GM19463 (cell line): ENCODE measurements at regions not wholly inside any gene's neighbourhood (a gene's known extent, or its start where the extent isn't known, plus 50 kb on each side); places are given as distances from the start of the nearest gene placed in this dataset.
A peak's percentile ranks its signal among the peaks of the same experiment; 100 is the strongest.
"Not testable (repeated sequence)": the region's sequence is repeated elsewhere in the genome, so short reads cannot be mapped to it uniquely, and the experiment has no call there.

ENCODE experiments used
- ATAC-seq: cut with Tn5 transposase; IDR thresholded peaks from one replicate; pipeline ENCODE4 v1.9.1; 2021; ENCODE audit warnings: mild to moderate bottlenecking, moderate library complexity; ENCODE audit not compliant: unreplicated experiment

DNA sequence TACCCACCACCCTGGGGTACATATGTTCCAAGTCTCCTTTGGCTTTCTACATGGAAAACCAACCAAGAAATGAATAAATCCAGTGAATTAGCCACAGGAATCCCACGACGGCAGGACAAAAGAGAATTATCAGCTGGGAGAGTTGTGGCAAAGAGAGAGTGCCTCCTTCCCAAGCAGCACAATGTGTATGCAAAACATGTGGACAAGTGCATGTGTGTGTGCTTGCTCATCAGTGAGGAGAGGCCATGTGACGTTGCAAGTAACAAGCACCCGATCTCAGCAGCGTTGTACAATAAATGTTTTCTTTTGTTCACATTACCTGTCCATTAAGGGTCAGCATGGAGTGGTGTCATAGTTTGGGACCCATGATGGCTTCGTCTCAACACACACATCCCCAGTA, 50.0 kb upstream of the EMX2 start:
- ATAC-seq, result no peak

DNA sequence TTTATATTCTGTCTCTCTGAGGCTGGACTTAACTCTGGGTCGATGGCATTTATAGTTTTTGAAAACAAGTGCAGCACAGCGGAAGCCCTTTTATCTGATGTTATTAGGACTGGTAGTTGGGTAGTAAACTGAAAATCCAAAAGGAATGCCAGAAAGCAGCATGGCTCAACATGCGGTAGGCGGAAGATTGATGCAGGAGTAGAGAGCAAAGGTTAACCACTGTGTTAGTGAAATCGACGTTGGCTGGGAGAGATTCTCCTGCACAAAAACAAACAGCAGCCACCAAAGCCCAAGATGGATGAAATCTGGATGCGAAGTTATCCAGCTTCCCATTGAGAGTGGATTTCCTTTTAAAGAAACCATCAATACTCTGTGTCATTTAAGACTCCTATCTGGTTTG, 54.5 kb upstream of the EMX2 start:
- ATAC-seq, result no peak

GRCh38 chr10:117486606-117487005, 55.9 kb upstream of the EMX2 start:
- ATAC-seq, result no peak

DNA sequence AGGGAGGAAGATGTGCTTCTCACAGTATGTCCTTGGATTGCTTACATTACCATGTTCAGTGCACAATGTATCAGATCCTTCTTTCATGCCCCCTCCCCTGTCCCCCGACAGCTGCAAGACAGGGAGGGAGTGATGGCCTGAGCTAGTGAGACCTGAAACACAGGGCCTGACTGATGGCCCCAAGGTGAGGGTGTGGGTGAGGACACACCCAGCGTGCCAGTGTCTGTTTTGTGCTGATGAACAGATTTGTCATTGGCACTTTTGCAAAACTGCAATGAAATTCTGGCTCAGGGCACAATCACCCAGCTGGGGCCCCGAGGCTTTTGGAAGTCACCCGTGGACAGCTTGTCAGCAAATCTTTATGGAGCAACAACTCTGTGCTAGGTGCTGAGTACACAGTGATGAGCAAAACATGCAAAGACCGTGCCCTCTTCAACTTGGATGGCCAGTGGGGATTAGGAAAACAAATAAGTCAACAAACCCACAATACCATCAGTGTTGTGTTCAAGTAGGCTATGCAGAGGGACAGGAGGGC, 59.4 kb upstream of the EMX2 start:
- no peak for ATAC-seq

GRCh38 chr10:117481011-117481410, 61.5 kb upstream of the EMX2 start:
- not testable (repeated sequence) for ATAC-seq

- ATAC-seq, result no peak
Measured at GRCh38 chr10:117480097-117480496, 62.4 kb upstream of the EMX2 start.

- ATAC-seq, result no peak
Measured at GRCh38 chr10:117477961-117478670, 64.4 kb upstream of the EMX2 start.

DNA sequence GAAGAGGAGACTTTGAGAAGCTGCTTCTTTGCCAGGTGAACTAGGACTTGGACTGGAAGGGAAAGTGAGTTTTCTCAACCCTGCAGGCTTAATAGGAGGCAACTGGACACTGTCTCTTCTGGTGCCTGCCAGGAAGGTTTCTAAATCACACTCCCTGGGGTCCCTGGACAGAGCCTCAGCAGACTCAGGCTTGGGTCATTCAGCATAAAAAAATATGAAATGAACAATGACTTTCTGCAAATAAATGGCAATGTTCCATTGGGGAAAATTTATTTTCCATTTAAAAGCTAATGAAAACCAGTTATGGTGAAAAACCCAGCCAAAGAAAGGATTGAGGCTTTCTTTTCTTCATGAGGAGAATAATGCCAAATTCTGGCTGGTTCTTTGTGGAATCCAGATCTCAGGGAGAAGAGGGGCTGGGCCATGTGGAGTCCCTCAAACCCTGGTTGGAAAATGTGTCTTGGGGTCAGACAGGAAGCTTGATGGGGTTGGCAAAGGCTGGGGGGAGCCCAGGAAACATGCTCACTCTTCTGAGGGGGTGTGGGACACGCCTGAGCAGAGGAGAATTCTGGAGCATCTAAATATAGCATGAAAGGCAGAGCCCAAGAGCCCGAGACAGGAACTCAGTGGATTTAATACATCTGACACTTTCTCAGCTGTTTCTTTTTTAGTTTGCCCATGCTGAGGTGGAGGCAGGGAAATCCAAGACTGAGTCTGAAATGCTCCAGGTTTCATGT, 65.2 kb upstream of the EMX2 start:
- no peak for ATAC-seq

- ATAC-seq, result no peak
Measured at GRCh38 chr10:117476716-117477115, 65.8 kb upstream of the EMX2 start.

DNA sequence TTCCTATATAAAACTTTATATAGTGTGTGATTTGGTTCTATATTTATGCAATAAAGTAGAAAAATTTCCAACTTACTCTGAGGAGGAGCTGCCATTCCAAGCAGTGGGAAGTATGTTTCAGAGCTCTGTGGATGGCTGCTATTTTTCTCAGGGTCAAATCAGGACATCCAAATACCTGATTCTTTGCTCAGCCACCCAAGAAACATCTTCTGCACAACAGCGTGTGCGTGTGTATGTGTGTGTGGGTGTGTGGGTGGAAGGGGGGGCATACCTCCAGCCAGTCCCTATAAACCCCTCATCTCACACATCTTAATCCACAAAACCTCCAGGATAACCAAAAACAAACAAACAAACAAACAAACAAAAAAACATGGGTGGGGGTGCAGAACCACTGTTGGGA, 66.3 kb upstream of the EMX2 start:
- ATAC-seq, result no peak

DNA sequence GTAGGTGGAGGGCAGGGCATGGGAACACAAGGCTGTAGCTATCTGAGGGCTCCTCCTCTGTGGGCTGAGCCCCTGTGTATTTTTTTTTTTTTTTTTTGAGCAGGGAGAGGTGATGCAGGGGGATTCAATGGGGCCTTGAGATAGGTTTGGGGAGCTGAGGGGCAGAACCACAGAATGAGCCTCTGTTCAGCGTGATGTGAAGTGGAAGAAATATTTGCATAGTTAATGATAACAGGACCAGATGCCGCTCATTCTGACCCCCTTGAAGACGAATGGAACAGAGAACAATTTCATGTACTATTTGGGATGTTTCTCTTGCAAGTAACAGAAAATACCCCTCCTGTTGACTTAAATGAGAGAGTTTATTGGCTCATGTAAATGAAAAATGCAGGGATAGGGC, 69.7 kb upstream of the EMX2 start:
- ATAC-seq, result peak; percentile 82

DNA sequence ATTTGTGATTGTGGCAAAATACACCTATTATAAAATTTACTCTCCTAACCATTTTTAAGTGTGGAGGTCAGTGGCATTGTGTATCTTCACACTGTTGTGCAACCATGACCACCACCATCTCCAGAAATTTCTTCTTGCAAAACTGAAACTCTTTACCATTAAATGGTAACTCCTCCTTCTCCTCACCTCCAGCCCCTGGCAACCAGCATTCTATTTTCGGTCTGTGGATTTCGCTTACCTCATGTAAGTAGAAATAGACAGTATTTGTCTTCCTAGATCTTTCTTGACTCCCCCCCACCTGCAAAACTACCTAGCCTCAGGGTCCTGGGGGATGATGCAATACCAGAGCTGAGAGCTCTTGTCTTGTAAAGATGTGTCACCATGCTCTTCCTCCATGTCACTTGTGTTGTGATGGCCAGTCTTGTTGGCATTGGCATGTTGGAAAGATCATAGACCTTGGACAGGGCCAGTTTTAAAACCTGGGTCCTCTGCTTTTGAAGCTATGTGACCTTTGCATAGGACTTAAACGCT, 71.1 kb upstream of the EMX2 start:
- no peak for ATAC-seq

DNA sequence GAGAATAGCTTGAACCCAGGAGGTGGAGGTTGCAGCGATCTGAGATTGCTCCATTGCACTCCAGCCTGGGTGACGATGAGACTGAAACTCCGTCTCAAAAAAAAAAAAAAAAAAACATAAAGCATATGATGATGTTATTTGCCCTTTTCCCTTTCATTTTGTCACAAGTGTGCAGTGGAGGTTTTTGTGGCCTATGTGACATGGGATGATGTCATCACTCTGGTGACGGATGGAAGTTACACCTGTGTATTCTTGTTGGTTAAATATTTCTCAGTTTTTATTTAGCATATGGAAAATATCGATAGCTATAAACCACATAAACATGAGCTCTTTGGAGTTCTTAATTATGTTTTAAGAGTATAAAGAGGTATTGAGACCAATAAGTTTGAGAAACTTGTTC, 71.8 kb upstream of the EMX2 start:
- no peak for ATAC-seq

- ATAC-seq, result no peak
Measured at GRCh38 chr10:117468665-117469064, 73.9 kb upstream of the EMX2 start.

- ATAC-seq, result no peak
Measured at GRCh38 chr10:117464176-117464575, 78.4 kb upstream of the EMX2 start.

GRCh38 chr10:117463545-117463920, 79.0 kb upstream of the EMX2 start:
- ATAC-seq, result no peak

DNA sequence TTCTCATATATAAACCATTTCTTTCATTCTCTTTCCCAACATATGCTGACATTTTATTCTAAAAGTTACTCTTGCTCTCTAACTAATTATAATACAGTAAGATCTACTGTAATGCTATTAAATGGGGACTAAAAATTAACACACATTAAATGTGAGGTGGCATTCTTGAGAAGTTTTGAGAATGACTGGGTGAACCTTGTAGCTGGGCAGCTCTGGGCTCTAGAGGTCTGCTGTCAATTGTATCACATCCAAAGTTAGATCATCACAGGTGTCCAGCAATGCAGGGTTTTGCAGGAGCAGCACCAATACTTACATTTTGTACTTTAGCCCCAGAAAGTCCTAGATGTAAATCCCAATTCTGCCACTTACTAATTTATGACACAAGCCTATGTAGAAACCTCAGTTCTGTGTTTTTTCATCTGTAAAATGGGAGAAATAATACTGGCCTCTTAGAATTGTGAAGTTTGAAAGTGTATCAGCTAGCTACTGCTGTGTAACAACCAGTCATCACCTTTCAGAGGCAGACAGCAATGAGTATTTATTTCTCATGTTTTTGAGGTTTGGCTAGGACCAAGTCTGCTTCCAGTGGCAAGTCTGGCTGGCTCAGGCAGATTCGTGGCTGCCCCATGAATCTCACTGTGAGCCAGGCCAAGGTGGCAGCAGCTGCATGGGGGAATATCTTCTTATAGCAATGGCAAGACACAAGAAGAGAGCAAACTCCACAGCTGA, 79.6 kb upstream of the EMX2 start:
- ATAC-seq, result no peak

GRCh38 chr10:117462424-117462792, 80.1 kb upstream of the EMX2 start:
- ATAC-seq, result no peak

DNA sequence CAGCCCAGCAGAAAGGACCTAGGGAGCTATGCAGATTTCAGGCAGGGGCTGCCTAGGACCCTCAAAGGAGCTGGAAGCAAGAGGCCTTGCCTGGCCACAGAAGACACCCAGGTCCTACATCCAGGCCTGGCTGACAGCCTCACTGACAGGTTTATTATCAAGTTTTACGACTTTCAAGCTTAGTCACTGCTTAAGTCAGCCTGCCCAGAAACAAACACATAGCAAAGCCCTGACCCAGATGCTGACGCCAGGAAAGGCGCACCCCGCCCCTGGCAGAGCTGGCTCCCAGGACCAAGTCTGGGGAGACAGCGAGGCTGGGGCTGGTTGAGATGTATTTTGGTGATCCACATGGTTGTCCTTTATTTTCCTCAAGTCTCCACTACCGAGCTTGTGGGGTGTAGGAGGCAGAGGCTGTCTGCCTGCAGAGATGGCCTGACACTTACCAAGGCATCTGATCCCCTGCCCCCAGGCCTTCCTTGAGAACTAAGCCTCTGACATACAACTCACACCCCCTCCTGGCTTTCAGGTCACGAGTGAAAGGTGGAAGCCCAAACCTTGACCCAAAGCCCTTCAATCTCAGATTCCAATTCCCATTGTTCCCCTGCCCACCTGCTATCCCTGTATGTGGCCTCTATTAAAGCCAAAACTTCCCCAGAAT, 80.7 kb upstream of the EMX2 start:
- ATAC-seq, result no peak

DNA sequence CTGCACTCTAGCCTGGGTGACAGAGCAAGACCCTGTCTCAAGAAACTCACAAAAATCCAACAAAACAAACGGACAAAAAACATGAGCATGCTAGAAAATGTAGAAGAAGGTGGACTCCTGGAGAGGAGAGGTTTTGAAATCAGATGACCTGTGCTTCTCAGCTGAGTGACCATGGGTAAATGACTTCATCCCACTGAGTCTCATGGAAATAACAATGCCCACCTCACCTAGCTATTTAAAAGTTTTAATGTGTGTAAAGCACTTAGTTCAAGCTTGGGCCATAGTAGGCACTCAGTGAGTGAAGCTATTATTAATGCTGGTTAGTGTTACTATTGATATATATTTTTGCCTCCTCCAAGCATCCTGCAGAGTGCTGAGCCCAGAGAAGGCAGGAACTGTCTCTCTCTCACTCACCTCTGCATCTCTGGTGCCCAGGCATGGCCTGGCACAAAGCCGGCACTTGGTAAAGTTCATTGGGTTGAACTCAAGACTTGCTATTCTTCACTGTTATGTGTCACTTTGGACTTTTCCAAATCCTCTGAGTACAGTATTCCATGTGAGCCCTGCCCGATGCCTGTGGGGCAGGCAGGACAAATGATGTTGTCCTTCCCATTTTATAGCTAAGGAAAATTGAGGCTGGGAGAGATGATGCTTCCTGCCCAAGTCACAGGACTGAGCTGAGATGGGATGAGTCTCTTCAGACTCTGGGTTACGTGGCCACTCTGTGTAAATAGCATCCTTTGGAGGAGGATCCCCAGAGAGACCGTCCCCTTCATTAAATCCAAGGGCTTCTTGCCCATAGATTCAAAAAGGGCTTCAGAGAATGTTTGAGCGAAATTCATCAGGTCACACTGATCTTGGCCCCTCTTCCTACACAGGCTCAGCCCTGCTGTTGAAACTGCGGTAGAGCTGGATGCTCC, 81.4 kb upstream of the EMX2 start:
- no peak for ATAC-seq
